ENCODE measurements at regions not wholly inside any gene's neighbourhood (a gene's known extent, or its start where the extent isn't known, plus 50 kb on each side); places are given as distances from the start of the nearest gene placed in this dataset.

- Histone ChIP-seq H3K27ac (ENCODE audit: low read depth, low read length) (no peak overlapping the region), H3K36me3 (ENCODE audit: control insufficient read depth, insufficient read depth, low read length) (no peaks in the 10 kb centered on the region), H3K4me3 (ENCODE audit: low read depth, low read length) (no peak overlapping the region), H3K27me3 (ENCODE audit: control insufficient read depth, insufficient read depth, low read length) (no peaks in the 10 kb centered on the region), H3K4me1 (ENCODE audit: control insufficient read depth, insufficient read depth, low read length) (no peaks in the 10 kb centered on the region; the same call in 1 of the 2 replicates), H3K9me3 (ENCODE audit: control insufficient read depth, insufficient read depth, low read depth, low read length) (no peaks in the 10 kb centered on the region), H3K9ac (ENCODE audit: low read length) (no peak overlapping the region)
Measured at GRCh38 chr4:67038228-67038566, 507.1 kb downstream of the CENPC start.

GRCh38 chr4:67037504-67038227 lies 507.6 kb downstream of the CENPC start:
- Histone ChIP-seq H3K27ac (ENCODE audit: low read depth, low read length) (no peak overlapping the region), H3K27me3 (ENCODE audit: control insufficient read depth, insufficient read depth, low read length) (no peaks in the 10 kb centered on the region), H3K4me3 (ENCODE audit: low read depth, low read length) (no peak overlapping the region), H3K36me3 (ENCODE audit: control insufficient read depth, insufficient read depth, low read length) (no peaks in the 10 kb centered on the region), H3K4me1 (ENCODE audit: control insufficient read depth, insufficient read depth, low read length) (no peaks in the 10 kb centered on the region; the same call in 1 of the 2 replicates), H3K9me3 (ENCODE audit: control insufficient read depth, insufficient read depth, low read depth, low read length) (no peaks in the 10 kb centered on the region), H3K9ac (ENCODE audit: low read length) (no peak overlapping the region)

- Histone ChIP-seq H3K9me3 (ENCODE audit: control insufficient read depth, insufficient read depth, low read depth, low read length) (no peaks in the 10 kb centered on the region), H3K27ac (ENCODE audit: low read depth, low read length) (no peak overlapping the region), H3K4me3 (ENCODE audit: low read depth, low read length) (no peak overlapping the region), H3K4me1 (ENCODE audit: control insufficient read depth, insufficient read depth, low read length) (no peaks in the 10 kb centered on the region; the same call in 1 of the 2 replicates), H3K27me3 (ENCODE audit: control insufficient read depth, insufficient read depth, low read length) (no peaks in the 10 kb centered on the region), H3K9ac (ENCODE audit: low read length) (no peak overlapping the region), H3K36me3 (ENCODE audit: control insufficient read depth, insufficient read depth, low read length) (no peaks in the 10 kb centered on the region)
Measured at GRCh38 chr4:67036791-67037190, 508.5 kb downstream of the CENPC start.

GRCh38 chr4:67035986-67036385 lies 509.3 kb downstream of the CENPC start:
- Histone ChIP-seq H3K9me3 (ENCODE audit: control insufficient read depth, insufficient read depth, low read depth, low read length) (no peaks in the 10 kb centered on the region), H3K4me1 (ENCODE audit: control insufficient read depth, insufficient read depth, low read length) (no peaks in the 10 kb centered on the region; the same call in 1 of the 2 replicates), H3K9ac (ENCODE audit: low read length) (no peak overlapping the region), H3K27ac (ENCODE audit: low read depth, low read length) (no peak overlapping the region), H3K4me3 (ENCODE audit: low read depth, low read length) (no peak overlapping the region), H3K27me3 (ENCODE audit: control insufficient read depth, insufficient read depth, low read length) (no peaks in the 10 kb centered on the region), H3K36me3 (ENCODE audit: control insufficient read depth, insufficient read depth, low read length) (no peaks in the 10 kb centered on the region)

- Histone ChIP-seq H3K9me3 (ENCODE audit: control insufficient read depth, insufficient read depth, low read depth, low read length) (no peaks in the 10 kb centered on the region), H3K4me3 (ENCODE audit: low read depth, low read length) (no peak overlapping the region), H3K4me1 (ENCODE audit: control insufficient read depth, insufficient read depth, low read length) (no peaks in the 10 kb centered on the region; the same call in 1 of the 2 replicates), H3K27me3 (ENCODE audit: control insufficient read depth, insufficient read depth, low read length) (no peaks in the 10 kb centered on the region), H3K27ac (ENCODE audit: low read depth, low read length) (no peak overlapping the region), H3K9ac (ENCODE audit: low read length) (no peak overlapping the region), H3K36me3 (ENCODE audit: control insufficient read depth, insufficient read depth, low read length) (no peaks in the 10 kb centered on the region)
Measured at GRCh38 chr4:67035501-67035900, 509.8 kb downstream of the CENPC start.

GRCh38 chr4:67030636-67031035 lies 514.7 kb downstream of the CENPC start:
- Histone ChIP-seq H3K4me1 (ENCODE audit: control insufficient read depth, insufficient read depth, low read length) (no peaks in the 10 kb centered on the region; the same call in 1 of the 2 replicates), H3K9ac (ENCODE audit: low read length) (no peak overlapping the region), H3K27ac (ENCODE audit: low read depth, low read length) (no peak overlapping the region), H3K4me3 (ENCODE audit: low read depth, low read length) (no peak overlapping the region), H3K9me3 (ENCODE audit: control insufficient read depth, insufficient read depth, low read depth, low read length) (no peaks in the 10 kb centered on the region), H3K27me3 (ENCODE audit: control insufficient read depth, insufficient read depth, low read length) (no peaks in the 10 kb centered on the region), H3K36me3 (ENCODE audit: control insufficient read depth, insufficient read depth, low read length) (no peaks in the 10 kb centered on the region)

- H3K27me3 ChIP-seq (ENCODE audit: control insufficient read depth, insufficient read depth, low read length) = no peaks in the 10 kb centered on the region
Measured at GRCh38 chr4:67020438-67020797, 524.9 kb downstream of the CENPC start.

GRCh38 chr4:67019686-67020437 lies 525.4 kb downstream of the CENPC start:
- Histone ChIP-seq H3K9ac (ENCODE audit: low read length) (no peak overlapping the region), H3K27ac (ENCODE audit: low read depth, low read length) (no peak overlapping the region), H3K4me3 (ENCODE audit: low read depth, low read length) (no peak overlapping the region), H3K4me1 (ENCODE audit: control insufficient read depth, insufficient read depth, low read length) (no peaks in the 10 kb centered on the region), H3K27me3 (ENCODE audit: control insufficient read depth, insufficient read depth, low read length) (no peaks in the 10 kb centered on the region), H3K36me3 (ENCODE audit: control insufficient read depth, insufficient read depth, low read length) (no peaks in the 10 kb centered on the region), H3K9me3 (ENCODE audit: control insufficient read depth, insufficient read depth, low read depth, low read length) (peaks cover 14% of the 10 kb centered on the region)

More at GRCh38 chr4:67020438-67020797, 524.9 kb downstream of the CENPC start:
- H3K27ac ChIP-seq (ENCODE audit: low read depth, low read length) = no peak overlapping the region
- no peak overlapping the region for H3K9ac ChIP-seq (ENCODE audit: low read length)
- H3K4me1 ChIP-seq (ENCODE audit: control insufficient read depth, insufficient read depth, low read length) = no peaks in the 10 kb centered on the region
- no peaks in the 10 kb centered on the region for H3K36me3 ChIP-seq (ENCODE audit: control insufficient read depth, insufficient read depth, low read length)
- H3K9me3 ChIP-seq (ENCODE audit: control insufficient read depth, insufficient read depth, low read depth, low read length) = peaks cover 12% of the 10 kb centered on the region
- no peak overlapping the region for H3K4me3 ChIP-seq (ENCODE audit: low read depth, low read length)

GRCh38 chr4:67014592-67014991 lies 530.7 kb downstream of the CENPC start:
- Histone ChIP-seq H3K27me3 (ENCODE audit: control insufficient read depth, insufficient read depth, low read length) (no peaks in the 10 kb centered on the region), H3K4me3 (ENCODE audit: low read depth, low read length) (no peak overlapping the region), H3K4me1 (ENCODE audit: control insufficient read depth, insufficient read depth, low read length) (no peaks in the 10 kb centered on the region), H3K27ac (ENCODE audit: low read depth, low read length) (no peak overlapping the region), H3K36me3 (ENCODE audit: control insufficient read depth, insufficient read depth, low read length) (no peaks in the 10 kb centered on the region), H3K9me3 (ENCODE audit: control insufficient read depth, insufficient read depth, low read depth, low read length) (peaks cover 14% of the 10 kb centered on the region), H3K9ac (ENCODE audit: low read length) (no peak overlapping the region)

- no peak overlapping the region for H3K9ac ChIP-seq (ENCODE audit: low read length)
- no peaks in the 10 kb centered on the region for H3K9me3 ChIP-seq (ENCODE audit: control insufficient read depth, insufficient read depth, low read depth, low read length)
- no peaks in the 10 kb centered on the region for H3K27me3 ChIP-seq (ENCODE audit: control insufficient read depth, insufficient read depth, low read length)
- no peak overlapping the region for H3K27ac ChIP-seq (ENCODE audit: low read depth, low read length)
- no peaks in the 10 kb centered on the region for H3K36me3 ChIP-seq (ENCODE audit: control insufficient read depth, insufficient read depth, low read length)
- H3K4me3 ChIP-seq (ENCODE audit: low read depth, low read length) = no peak overlapping the region
- H3K4me1 ChIP-seq (ENCODE audit: control insufficient read depth, insufficient read depth, low read length) = no peaks in the 10 kb centered on the region
Measured at GRCh38 chr4:67006791-67007190, 538.5 kb downstream of the CENPC start.

GRCh38 chr4:66991521-66991920 lies 553.8 kb downstream of the CENPC start:
- Histone ChIP-seq H3K9ac (ENCODE audit: low read length) (no peak overlapping the region), H3K36me3 (ENCODE audit: control insufficient read depth, insufficient read depth, low read length) (no peaks in the 10 kb centered on the region), H3K27ac (ENCODE audit: low read depth, low read length) (no peak overlapping the region), H3K9me3 (ENCODE audit: control insufficient read depth, insufficient read depth, low read depth, low read length) (no peaks in the 10 kb centered on the region), H3K4me1 (ENCODE audit: control insufficient read depth, insufficient read depth, low read length) (no peaks in the 10 kb centered on the region), H3K4me3 (ENCODE audit: low read depth, low read length) (no peak overlapping the region), H3K27me3 (ENCODE audit: control insufficient read depth, insufficient read depth, low read length) (no peaks in the 10 kb centered on the region)
